DOHH2 (cell line): ENCODE measurements at regions not wholly inside any gene's neighbourhood (a gene's known extent, or its start where the extent isn't known, plus 50 kb on each side); places are given as distances from the start of the nearest gene placed in this dataset.

ENCODE experiments used
- CTCF ChIP-seq: fragments of 200-600 bp; sonication (generic); IDR thresholded peaks from one replicate; pipeline ENCODE4 v1.5.1; 2014; ENCODE audit warnings: antibody characterized with exemption, mild to moderate bottlenecking, low read depth, low read length; ENCODE audit not compliant: poor library complexity, severe bottlenecking
- EZH2phosphoT487 ChIP-seq: fragments of 200-600 bp; sonication (generic); IDR thresholded peaks from 2 replicates; pipeline ENCODE4 v1.6.1; 2017; ENCODE audit warnings: borderline replicate concordance, mild to moderate bottlenecking, antibody characterized with exemption, low read length, moderate library complexity, mixed read lengths

- TF ChIP-seq CTCF (no peak), EZH2phosphoT487 (no peak)
Measured at GRCh38 chr2:58299123-58299522, 58.0 kb upstream of the FANCL start.
